Upper lobe of left lung (tissue), 4 donors: ENCODE measurements at regions not wholly inside any gene's neighbourhood (a gene's known extent, or its start where the extent isn't known, plus 50 kb on each side); places are given as distances from the start of the nearest gene placed in this dataset.

ENCODE experiments used
- CTCF ChIP-seq, 6 experiments: fragments of 450-650 bp in 4 of 6; fragments of 200-600 bp in 2 of 6; sonication (generic) in 2 of 6; IDR thresholded peaks; one replicate each; pipeline ENCODE4 v1.5.1; 2016 to 2019; ENCODE audit warnings: antibody characterized with exemption in 6 of 6
- EP300 ChIP-seq, 4 donors: sonication (generic); formaldehyde crosslinking; IDR thresholded peaks; one replicate each; pipeline ENCODE4 v1.5.1; 2017; ENCODE audit warnings: antibody characterized with exemption in 4 of 4, control low read depth in 2 of 4
- POLR2AphosphoS5 ChIP-seq, 2 donors: sonication (generic); formaldehyde crosslinking; IDR thresholded peaks; one replicate each; pipeline ENCODE4 v1.5.1; 2017; ENCODE audit warnings: antibody characterized with exemption in 2 of 2

- TF ChIP-seq CTCF (IDR thresholded peaks at IDR 0.05) (no peak), EP300 (IDR thresholded peaks at IDR 0.05) (no peak), POLR2AphosphoS5 (IDR thresholded peaks at IDR 0.05) (no peak)
These were observed 165.1 kb upstream of the SLC24A3 start for GRCh38 chr20:19047040-19047950.
